NT2/D1 (cell line): ENCODE measurements at regions not wholly inside any gene's neighbourhood (a gene's known extent, or its start where the extent isn't known, plus 50 kb on each side); places are given as distances from the start of the nearest gene placed in this dataset.

Experiments used
- YY1 ChIP-seq: IDR thresholded peaks from 2 replicates; pipeline ENCODE4 v1.6.1; 2011; ENCODE audit not compliant: insufficient read length, insufficient read depth
- ZNF274 ChIP-seq: IDR thresholded peaks from 2 replicates; pipeline ENCODE4 v1.6.1; 2011; ENCODE audit warnings: mild to moderate bottlenecking, low read depth, low read length

GRCh38 chr5:60386436-60387050 lies 313.4 kb downstream of the DEPDC1B start:
- TF ChIP-seq YY1 = no peak
- no peak for TF ChIP-seq ZNF274
